Keratinocyte (primary cell): ENCODE measurements at regions not wholly inside any gene's neighbourhood (a gene's known extent, or its start where the extent isn't known, plus 50 kb on each side); places are given as distances from the start of the nearest gene placed in this dataset.

Experiments
- DNase-seq: peaks from one replicate; pipeline ENCODE4 v3.0.0-alpha.2; 2011; ENCODE audit warnings: low read depth, missing footprints, low spot score
- FAIRE-seq: peaks from 2 replicates; lab custom pipeline; 2011; peaks lifted over from hg19 to GRCh38; lab: Jason Lieb, UNC
- H2AFZ ChIP-seq: 2 replicates; pipeline ENCODE4 v1.6.0; 2012; ENCODE audit warnings: low read length, control low read depth, inconsistent platforms; ENCODE audit not compliant: control insufficient read depth
- H3K27ac ChIP-seq: 2 replicates; pipeline ENCODE4 v1.5.1; 2011; ENCODE audit warnings: low read length; ENCODE audit not compliant: control insufficient read depth, insufficient read depth
- H3K27me3 ChIP-seq: 3 replicates; pipeline ENCODE4 v1.6.0; 2011; ENCODE audit warnings: low read length; ENCODE audit not compliant: control insufficient read depth, insufficient read depth; ENCODE audit errors: extremely low read depth
- H3K36me3 ChIP-seq, 2 experiments: 2 replicates in 1 of 2; 3 replicates in 1 of 2; pipeline ENCODE4 v1.5.1; 2011; ENCODE audit warnings: low read length in 2 of 2, mild to moderate bottlenecking in 1 of 2; ENCODE audit not compliant: control insufficient read depth in 2 of 2, insufficient read depth in 2 of 2; ENCODE audit errors: extremely low read depth in 1 of 2
- H3K4me1 ChIP-seq: 3 replicates; pipeline ENCODE4 v1.5.1; 2011; ENCODE audit warnings: low read length; ENCODE audit not compliant: control insufficient read depth, insufficient read depth; ENCODE audit errors: extremely low read depth
- H3K4me2 ChIP-seq: 3 replicates; pipeline ENCODE4 v1.6.0; 2011; ENCODE audit warnings: low read depth, low read length; ENCODE audit not compliant: control insufficient read depth, insufficient read depth; ENCODE audit errors: extremely low read depth
- H3K4me3 ChIP-seq, 3 experiments: fragments of 200-600 bp in 1 of 3; sonication (generic) in 1 of 3; 2 replicates in 2 of 3; 3 replicates in 1 of 3; pipeline ENCODE4 v1.5.1; 2011 to 2016; ENCODE audit warnings: low read length in 3 of 3, mild to moderate bottlenecking in 3 of 3, control low read depth in 2 of 3, inconsistent platforms in 1 of 3, low read depth in 1 of 3, mixed read lengths in 1 of 3, mixed run types in 1 of 3, moderate library complexity in 1 of 3; ENCODE audit not compliant: control insufficient read depth in 2 of 3, insufficient read depth in 2 of 3; ENCODE audit errors: extremely low read depth in 1 of 3
- H3K79me2 ChIP-seq: 2 replicates; pipeline ENCODE4 v1.6.0; 2012; ENCODE audit warnings: low read length; ENCODE audit not compliant: control insufficient read depth, insufficient read depth
- H3K9ac ChIP-seq: 3 replicates; pipeline ENCODE4 v1.6.0; 2011; ENCODE audit warnings: low read length; ENCODE audit not compliant: control insufficient read depth, insufficient read depth; ENCODE audit errors: extremely low read depth
- H3K9me1 ChIP-seq: 3 replicates; pipeline ENCODE4 v1.6.0; 2011; ENCODE audit warnings: low read length; ENCODE audit not compliant: control insufficient read depth, insufficient read depth; ENCODE audit errors: extremely low read depth
- H3K9me3 ChIP-seq: 2 replicates; pipeline ENCODE4 v1.5.1; 2012; ENCODE audit warnings: low read depth, low read length; ENCODE audit not compliant: control insufficient read depth
- H4K20me1 ChIP-seq: 3 replicates; pipeline ENCODE4 v1.6.0; 2011; ENCODE audit warnings: low read length; ENCODE audit not compliant: control insufficient read depth, insufficient read depth; ENCODE audit errors: extremely low read depth
- EZH2 ChIP-seq: IDR thresholded peaks from one replicate; pipeline ENCODE4 v1.6.1; 2012; ENCODE audit warnings: inconsistent platforms, mild to moderate bottlenecking, low read length, moderate library complexity
- dilution Hi-C: fragments of 300-500 bp; cut with MboI; formaldehyde crosslinking; loops from one replicate; pipeline ENCODE4 v1.7.0; 2020; ENCODE audit warnings: low sequenced_read_pairs; ENCODE audit not compliant: extremely low pct_ligation_motif_present
- TF ChIP-seq, protein P1 (sequence below), 3 experiments: IDR thresholded peaks in 1 of 3; conservative IDR thresholded peaks in 1 of 3; optimal IDR thresholded peaks in 1 of 3; 2 replicates in 2 of 3; 3 replicates in 1 of 3; pipeline versions ENCODE3 to v1.5.1; 2011; ENCODE audit warnings: low read length in 3 of 3, mild to moderate bottlenecking in 3 of 3, moderate library complexity in 2 of 3, control low read depth in 1 of 3, inconsistent platforms in 1 of 3; ENCODE audit not compliant: insufficient read depth in 2 of 3; ENCODE audit errors: extremely low read depth in 1 of 3

DNA sequence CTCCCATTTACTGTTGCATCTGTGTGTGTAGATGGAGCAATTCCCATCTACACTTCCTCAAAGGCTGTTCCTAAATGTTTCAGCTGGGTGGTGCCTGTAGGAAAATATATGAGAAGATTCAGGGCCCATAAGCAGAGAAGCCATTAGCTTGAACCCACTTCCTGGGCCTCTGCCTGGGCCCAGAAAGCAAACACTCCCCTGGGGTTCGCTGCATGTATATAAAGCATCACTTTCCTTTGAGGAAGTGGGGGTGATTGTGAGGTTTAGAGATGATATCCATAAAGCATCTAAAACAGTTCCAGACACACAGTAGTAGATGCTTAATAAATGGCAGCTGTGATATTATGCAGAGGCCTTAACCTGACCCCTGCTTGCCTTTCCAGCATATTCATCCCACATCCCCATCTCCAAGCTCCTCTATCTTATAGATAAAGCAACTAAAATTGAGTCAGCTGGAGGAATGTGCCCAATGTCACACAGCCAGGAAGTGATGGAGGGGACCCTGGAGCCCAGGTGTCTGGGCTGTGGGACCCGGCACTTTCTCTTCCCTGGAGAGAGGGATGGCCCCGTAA lies 280.0 kb upstream of the CRY1 start:
- no peaks in the 10 kb centered on the region for H3K9me1 ChIP-seq
- H2AFZ ChIP-seq = no peak overlapping the region
- no peaks in the 10 kb centered on the region for H4K20me1 ChIP-seq
- no peaks in the 10 kb centered on the region for H3K27me3 ChIP-seq
- peaks cover 9% of the 10 kb centered on the region for H3K4me1 ChIP-seq
- no peaks in the 10 kb centered on the region for H3K36me3 ChIP-seq
- no peaks in the 10 kb centered on the region for H3K9me3 ChIP-seq
- no peak overlapping the region for H3K9ac ChIP-seq
- DNase-seq = no peak
- no peak overlapping the region for H3K4me3 ChIP-seq
- no peaks in the 10 kb centered on the region for H3K79me2 ChIP-seq
- TF ChIP-seq, protein P1, sequence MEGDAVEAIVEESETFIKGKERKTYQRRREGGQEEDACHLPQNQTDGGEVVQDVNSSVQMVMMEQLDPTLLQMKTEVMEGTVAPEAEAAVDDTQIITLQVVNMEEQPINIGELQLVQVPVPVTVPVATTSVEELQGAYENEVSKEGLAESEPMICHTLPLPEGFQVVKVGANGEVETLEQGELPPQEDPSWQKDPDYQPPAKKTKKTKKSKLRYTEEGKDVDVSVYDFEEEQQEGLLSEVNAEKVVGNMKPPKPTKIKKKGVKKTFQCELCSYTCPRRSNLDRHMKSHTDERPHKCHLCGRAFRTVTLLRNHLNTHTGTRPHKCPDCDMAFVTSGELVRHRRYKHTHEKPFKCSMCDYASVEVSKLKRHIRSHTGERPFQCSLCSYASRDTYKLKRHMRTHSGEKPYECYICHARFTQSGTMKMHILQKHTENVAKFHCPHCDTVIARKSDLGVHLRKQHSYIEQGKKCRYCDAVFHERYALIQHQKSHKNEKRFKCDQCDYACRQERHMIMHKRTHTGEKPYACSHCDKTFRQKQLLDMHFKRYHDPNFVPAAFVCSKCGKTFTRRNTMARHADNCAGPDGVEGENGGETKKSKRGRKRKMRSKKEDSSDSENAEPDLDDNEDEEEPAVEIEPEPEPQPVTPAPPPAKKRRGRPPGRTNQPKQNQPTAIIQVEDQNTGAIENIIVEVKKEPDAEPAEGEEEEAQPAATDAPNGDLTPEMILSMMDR (optimal IDR thresholded peaks at IDR 0.05 in 1 of 3, IDR thresholded peaks at IDR 0.05 in 1 of 3, conservative IDR thresholded peaks at IDR 0.05 in 1 of 3; ENCODE audit: extremely low read depth in 1 of 3, insufficient read depth in 2 of 3, low read length in 3 of 3) = no peak
- TF ChIP-seq EZH2 = no peak
- H3K27ac ChIP-seq = no peak overlapping the region
- FAIRE-seq = no peak
- dilution Hi-C loops = no loop called here
- no peak overlapping the region for H3K4me2 ChIP-seq

DNA sequence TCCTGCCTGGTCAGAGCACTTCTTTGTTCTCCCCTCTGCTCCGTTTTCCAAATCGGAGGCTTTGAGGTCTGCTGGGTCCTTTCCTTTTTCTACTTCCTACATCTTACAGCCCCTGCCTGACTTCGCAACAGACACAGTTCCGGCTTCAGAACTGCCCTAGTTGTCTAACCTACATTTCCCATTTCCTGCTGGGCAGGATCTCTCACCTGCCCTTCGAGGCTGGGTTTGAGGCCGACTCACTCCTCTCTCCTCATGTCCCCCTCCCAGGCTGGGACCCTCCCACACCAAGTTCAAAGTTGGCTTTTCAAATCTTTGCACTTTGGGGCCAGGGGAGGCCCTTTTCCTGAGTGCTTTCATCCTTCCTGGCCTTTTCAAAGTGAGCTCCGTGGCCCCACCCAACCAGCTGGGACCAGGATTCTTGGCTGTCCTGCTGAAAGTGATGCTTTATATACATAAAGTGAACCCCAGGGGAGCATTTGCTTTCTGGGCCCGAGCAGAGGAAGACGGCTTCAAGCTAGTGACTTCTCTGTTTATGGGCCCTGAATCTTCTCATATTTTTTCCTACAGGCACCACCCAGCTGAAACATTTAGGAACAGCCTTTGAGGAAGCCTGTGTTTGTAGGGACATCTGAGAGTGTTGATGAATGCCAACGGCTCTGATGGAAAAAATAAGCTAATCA lies 281.0 kb upstream of the CRY1 start:
- Histone ChIP-seq H3K36me3 (no peaks in the 10 kb centered on the region), H3K9me1 (no peaks in the 10 kb centered on the region), H3K4me3 (no peak overlapping the region), H3K9me3 (no peaks in the 10 kb centered on the region), H3K4me1 (peaks cover 9% of the 10 kb centered on the region), H4K20me1 (no peaks in the 10 kb centered on the region), H2AFZ (no peak overlapping the region), H3K4me2 (no peak overlapping the region), H3K27ac (no peak overlapping the region), H3K27me3 (no peaks in the 10 kb centered on the region), H3K79me2 (no peaks in the 10 kb centered on the region), H3K9ac (no peak overlapping the region)
- FAIRE-seq = no peak
- DNase-seq = no peak
- dilution Hi-C loops = no loop called here
- TF ChIP-seq EZH2 = no peak
- TF ChIP-seq, protein P1 (optimal IDR thresholded peaks at IDR 0.05 in 1 of 3, IDR thresholded peaks at IDR 0.05 in 1 of 3, conservative IDR thresholded peaks at IDR 0.05 in 1 of 3; ENCODE audit: extremely low read depth in 1 of 3, insufficient read depth in 2 of 3, low read length in 3 of 3) = no peak
